Stimulated activated CD4-positive, alpha-beta T cell treated with anti-CD3 and anti-CD28 coated beads, Interleukin-2, amount 100 ng/mL, for 48 hours (primary cell): ENCODE measurements at regions not wholly inside any gene's neighbourhood (a gene's known extent, or its start where the extent isn't known, plus 50 kb on each side); places are given as distances from the start of the nearest gene placed in this dataset.

Source experiments
- DNase-seq, 2 donors: peaks; one replicate each; pipeline ENCODE4 v3.0.0-alpha.2; 2020

DNA sequence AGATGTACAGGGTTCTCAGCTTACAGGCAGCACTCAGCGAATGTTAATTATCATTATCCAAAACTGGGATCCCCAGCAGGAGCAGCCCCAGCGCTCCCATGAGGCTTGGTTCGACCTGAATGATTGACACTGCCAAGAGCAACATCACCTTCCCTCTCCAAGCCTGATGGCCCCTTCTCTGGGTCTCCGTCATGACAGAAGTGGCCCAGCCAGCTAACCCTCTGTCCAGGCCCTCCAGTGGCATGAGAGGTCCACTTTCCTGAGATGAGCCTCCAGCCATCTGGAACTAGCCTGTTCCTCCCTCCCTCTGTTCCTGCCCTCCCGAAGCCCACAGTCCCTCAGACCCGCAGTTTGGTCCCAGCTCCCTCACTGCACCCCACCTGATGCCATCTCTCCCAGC lies 97.0 kb upstream of the RAB6C start:
- no peak for DNase-seq

DNA sequence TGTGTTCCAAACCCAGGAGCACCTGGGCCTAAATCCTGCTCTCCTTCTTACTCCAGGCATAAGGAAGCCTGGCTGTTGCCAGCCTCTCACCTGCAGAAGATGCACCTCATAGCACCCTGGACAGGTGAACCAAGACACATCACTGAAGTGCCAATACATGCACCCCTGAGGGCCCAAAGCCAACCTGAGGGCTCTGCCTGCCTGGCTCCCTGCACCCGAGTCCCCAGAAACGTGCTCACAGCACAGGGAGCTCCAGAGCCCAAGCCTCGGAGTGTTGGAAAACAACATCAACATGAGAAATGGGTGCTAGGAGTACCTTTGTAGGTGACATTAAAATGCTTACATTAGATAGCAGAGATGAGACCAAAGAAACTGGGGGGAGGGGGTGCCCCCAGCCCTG lies 96.3 kb upstream of the RAB6C start:
- no peak for DNase-seq

DNA sequence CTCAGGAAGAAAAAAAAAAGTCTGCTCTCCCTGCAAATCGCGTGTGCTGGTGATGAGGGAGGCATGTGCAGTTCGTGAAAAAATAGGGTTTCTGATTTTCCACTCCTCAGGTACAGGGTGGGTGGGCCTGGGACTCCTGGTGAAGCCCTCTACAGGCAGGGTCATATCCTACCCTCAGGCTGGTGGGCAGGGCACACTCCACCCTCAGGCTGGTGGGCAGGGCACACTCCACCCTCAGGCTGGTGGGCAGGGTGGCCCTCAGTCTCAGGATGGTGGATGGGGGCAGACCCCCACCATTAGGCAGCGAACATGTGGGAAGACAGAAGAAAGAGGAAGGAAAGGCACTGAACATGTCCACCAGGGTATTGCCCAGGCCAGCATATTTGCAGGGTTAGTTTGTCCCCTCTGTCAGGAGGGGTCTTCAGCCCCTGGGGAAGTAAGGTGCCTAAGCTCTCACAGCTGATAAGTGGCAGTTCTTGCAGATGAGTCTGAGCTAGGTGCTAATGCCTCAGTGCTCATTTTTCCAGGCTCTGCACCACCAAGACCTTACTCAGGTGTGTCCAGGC lies 95.2 kb upstream of the RAB6C start:
- DNase-seq = no peak

DNA sequence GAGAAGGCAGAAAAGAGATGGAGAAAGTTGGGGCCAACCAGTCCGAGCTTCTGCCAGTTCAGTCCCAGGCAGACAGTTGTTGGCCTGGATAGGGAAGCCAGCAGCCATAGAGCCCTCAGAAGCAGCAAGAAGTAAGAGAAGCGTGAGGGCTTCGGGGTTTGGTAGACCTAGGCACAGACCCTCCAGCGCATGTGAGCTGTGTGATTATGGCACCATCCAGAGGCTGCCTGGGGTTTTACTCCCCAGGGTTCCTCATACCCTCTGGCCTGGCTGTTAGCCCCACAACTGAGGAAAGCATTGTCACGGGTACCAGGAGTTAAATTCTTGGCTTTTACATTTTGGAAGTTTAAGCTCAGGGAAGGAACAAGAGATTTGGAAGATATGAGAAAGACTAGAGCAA lies 93.7 kb upstream of the RAB6C start:
- no peak for DNase-seq

DNA sequence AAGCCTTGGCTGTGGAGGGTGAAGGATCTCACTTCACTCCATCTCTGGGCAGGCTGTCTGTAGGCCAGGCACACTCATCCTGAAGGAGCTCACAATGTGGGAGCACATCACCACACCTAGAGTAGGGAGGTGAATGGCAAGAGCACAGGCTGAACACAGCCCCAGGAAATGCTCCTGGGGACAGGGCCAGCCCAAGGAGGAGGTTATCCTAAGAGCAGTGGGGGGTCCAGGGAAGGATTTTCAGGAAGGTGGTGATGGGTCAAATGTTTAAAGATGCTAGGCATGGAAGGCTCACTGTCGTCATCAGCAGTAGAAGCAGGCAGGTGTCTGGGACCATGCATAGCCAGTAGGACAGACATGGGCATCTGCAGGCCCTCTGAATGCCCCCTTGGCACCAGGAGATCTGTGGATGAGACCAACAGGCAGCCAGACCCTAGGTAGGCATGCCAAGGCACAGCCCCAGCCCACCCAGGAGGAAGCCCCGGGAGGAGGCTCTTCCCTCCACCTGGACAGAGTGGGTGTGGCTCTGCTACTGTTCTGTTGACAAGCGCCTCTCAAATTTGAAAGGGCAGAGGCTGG lies 91.7 kb upstream of the RAB6C start:
- DNase-seq = no peak

DNA sequence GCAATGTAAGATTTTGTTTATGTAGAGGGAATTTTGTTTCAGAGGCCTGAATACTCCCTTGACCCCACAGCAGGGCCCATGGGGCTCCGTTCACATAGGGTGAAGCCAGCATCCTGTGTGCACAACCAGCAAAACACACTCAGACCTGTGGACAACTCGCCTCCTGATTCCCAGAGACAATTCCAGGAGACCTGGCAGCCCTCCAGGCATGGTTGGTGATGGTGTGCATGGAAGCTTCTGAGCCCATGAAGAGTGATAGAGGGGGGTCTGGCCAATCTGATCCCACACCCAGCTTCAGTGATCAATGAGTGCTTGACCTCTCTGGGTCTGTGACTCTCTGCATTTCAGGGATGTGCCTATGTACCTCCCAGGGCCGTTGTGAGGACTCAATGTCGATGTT lies 91.0 kb upstream of the RAB6C start:
- no peak for DNase-seq

DNA sequence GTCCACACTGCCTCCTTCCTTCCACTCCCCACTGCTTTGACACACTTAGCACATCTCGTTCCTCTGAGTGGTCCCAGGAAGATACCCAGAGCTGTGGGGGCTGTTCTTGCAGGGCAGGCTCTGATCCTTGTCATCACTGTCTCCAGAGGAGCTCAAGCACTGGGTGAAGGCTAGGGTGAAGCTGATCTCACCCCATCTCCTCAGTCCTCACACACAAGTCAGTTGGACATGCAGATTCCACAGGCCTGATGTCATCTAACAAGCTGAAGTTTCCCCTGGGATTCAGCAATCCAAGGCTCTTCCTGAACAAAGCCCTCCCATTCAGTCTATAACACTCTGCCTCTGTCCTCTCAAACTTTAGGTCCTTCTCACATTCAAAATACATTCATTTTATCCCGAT lies 90.6 kb upstream of the RAB6C start:
- no peak for DNase-seq

DNA sequence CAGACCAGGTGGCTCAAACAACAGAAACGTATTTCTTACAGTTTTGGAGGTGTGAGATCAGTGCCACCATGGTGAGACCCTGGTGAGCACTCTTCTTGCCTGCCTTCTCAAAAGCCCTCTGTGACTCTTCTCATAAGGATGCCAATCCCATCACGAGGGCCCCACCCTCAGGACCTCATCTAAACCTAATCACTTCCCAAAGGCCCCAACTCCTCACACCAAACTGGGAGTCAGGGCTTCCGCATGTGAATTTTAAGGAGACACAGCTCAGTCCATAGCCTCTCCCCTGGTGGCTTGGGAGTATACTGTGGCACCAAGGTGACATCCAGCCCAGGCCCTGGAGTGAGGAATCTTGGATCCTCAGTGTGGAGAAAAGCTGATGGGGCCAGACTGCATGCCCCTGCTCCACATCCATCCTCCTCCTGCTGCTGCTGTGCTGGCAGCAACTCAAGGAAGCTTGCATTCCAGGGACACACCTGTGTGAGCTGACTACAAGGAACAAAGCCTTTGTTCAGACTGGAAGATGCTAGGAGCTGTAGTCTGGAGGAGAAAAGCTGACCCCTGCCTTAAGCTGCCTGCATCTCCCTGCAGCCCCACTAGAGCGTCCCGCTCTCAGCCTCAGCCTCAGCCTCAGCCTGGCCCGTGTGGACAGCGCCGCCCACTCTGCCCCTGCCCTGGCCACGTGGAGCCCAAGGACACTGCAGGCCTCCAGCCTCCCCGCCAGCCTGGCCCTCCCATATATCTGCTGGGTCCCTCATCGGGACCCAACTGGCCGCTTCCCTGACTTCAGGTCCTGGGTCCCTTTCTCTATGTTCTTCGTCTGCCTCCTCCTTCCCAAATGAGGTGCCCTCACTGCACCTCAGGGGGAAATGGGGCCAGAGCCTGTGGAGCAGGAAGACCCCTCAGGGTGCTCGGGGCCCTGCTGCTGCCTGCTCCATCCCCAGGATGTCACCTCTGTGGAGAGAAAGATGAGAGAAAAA lies 87.8 kb upstream of the RAB6C start:
- DNase-seq = no peak

DNA sequence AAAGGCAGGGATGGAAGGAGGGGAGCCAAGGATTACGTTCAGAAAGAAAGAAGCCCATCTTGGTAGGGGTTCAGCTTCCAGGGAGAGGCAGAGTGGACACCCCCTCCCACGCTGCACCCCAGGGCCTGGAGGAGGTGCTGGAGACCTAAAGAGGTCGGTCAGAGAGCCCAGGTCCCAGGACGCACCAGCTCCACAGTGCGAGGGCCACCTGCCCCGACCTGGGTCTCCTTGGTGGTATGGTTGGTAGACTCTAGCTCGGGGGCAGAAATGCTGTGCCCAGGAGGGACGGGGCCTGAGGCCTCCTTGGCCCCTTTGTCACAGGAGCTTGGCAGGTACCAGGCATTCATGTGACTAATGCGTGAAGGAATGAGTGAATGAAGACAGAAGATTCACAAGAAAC lies 87.1 kb upstream of the RAB6C start:
- no peak for DNase-seq

DNA sequence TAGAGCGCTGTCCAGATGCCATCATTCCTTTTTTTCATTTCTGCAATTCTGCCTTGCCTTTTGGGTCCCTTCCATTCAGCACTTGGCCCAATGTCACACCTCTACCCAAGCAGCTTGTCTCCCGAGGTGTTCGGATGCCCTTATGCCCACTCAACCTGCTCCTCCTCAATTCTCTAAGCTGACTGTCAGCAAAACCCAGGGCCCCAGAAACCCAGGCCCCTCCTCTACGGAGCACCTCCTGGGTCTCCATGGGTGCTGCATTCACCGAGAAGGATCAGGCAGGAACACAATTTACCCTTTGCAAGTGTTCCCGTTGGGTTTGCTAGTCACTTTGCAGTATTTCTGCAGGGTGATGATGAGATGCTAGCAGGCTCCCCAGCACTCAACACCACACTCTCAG lies 86.7 kb upstream of the RAB6C start:
- no peak for DNase-seq

DNA sequence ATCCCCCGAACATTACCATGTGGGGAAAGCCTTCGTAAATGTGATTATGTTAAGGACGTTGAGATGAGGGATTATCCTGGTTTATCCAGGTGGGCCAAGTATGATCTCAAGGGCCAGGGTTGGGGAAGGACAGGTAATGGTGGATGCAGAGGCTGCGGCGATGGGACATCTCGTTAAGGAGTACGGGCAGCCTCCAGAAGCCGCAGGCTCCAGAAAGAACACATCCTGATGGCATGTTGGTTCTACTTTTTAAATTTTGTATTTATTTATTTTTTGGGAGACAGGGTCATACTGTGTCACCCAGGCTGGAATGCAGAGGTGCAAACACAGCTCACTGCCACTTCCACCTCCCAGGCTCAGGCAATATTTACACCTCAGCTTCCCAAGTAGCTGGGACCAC lies 86.2 kb upstream of the RAB6C start:
- DNase-seq = no peak

DNA sequence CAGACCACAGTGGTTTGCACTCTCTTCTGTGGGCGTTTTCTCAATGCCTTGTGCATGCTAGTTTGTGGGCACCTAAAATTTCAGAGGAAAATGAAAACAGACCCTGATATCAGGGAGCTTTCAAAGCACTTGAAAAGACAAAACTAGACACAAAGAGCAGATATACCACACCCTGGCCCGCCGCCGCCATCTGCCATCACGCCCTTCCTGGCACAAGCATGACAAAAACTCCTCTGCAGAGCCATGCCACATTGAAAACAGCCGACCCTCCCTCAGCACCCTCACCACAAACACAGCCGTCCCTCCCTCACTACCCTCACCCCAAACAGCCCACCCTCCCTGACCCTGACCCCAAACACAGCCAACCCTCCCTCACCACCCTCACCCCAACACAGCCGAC lies 84.8 kb upstream of the RAB6C start:
- no peak for DNase-seq

DNA sequence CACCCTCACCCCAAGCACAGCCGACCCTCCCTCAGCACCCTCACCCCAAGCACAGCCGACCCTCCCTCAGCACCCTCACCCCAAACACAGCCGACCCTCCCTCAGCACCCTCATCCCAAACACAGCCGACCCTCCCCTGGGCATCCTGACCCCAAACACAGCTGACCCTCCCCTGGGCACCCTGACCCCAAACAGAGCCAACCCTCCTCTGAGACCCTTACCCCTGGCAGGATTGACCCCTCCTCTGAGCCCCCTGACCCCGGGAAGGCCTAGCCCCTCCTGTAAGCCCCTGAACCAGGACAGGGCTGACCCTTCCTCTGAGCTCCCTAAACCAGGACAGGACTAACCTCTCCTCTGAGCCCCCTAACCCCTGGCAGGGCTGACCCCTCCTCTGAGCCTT lies 84.4 kb upstream of the RAB6C start:
- DNase-seq = no peak

DNA sequence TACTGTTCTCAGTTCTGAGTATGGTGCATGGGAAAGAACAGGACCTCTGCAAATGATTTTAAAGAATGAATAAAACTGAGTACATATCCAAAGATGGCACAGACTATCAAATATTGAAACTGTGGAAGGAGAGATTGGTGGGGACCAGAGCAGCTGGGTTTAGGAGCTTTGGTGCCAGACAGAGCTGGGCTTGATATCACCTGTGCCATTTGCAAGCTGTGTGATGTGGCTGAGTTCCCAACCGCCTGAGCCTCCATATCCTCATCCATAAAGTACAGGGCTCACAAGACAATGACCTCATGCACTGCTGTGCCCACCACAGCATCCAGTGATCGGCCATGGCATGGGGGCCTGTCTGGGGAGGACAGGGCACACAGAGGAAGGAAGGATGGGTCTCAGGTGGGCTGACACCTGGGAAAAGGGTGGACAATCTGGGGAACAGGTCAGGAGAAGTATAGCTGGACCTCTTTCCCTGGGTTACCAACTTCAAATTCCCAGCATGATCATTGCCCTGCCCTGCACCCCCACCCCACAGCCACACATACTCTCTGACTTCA lies 83.9 kb upstream of the RAB6C start:
- DNase-seq = no peak

DNA sequence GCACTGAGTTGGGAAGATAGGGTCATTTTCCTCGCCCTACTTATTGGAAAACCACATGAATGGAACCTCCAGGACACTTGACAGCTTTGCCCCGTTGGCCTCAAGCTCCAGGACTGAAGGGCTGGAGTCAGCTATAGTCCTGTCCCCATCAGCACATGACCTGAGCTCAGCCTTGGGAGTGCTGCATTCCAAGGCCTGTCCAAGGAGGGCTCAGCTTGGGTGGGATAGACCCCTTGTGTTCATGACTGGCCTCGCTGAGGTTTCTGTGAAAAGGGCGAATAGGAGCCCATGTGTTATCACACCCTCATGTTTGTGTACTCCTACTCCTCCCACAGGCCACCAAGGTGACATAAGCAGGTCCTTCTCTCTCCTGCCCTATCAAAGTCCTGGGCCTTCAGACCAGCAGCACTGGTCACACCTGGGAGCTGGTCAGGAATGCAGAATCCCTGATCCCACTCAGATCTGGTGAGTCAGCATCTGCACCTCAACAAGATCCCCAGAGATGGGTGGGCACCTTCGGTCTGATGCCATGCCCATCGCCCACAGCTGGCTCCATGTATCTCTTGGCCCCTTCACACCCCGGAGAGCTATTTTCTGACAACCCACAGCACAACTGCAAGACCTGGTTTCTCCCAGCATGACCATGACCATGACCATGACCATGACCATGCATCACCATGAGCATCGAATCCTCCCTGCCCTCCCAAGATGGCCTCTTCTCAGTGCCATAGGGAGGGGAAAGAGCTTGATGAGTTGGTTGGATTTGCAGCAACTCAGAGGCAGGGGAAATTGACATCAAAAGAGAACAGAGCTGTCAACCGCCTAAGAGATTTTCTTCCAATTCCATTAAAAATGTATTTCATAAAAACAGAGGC lies 83.0 kb upstream of the RAB6C start:
- DNase-seq = no peak

DNA sequence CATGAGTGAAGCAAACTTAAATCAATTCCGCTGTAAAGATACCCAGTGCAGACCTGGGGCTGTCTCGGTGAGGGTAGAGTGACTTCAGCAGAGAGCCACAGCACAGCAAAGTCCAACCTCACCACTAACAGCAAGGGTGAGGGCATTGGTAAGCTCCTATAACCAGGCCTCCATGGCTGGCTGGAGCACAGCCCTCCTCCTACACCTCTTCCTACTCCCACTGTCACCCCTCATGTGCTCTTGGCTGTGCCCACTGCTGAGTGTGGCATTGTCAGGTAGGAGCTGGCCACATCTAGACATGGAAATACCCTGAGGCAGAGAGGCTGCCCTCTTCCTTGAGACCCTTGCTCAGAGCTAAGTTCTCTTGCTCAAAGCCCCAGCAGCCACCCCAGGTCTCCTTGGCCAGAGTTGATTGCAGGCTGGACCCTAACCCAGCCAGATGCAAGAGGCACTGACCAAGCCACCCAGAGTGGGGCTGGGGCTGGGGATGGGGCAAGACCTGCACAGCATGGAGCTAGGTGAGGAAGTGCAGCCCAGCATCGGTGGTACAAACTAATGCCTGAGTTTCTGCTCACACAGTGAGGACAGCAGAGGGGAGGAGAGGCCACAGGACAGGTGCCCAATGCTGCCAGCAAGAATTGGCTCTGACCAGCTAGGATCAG lies 77.6 kb upstream of the RAB6C start:
- DNase-seq = no peak

DNA sequence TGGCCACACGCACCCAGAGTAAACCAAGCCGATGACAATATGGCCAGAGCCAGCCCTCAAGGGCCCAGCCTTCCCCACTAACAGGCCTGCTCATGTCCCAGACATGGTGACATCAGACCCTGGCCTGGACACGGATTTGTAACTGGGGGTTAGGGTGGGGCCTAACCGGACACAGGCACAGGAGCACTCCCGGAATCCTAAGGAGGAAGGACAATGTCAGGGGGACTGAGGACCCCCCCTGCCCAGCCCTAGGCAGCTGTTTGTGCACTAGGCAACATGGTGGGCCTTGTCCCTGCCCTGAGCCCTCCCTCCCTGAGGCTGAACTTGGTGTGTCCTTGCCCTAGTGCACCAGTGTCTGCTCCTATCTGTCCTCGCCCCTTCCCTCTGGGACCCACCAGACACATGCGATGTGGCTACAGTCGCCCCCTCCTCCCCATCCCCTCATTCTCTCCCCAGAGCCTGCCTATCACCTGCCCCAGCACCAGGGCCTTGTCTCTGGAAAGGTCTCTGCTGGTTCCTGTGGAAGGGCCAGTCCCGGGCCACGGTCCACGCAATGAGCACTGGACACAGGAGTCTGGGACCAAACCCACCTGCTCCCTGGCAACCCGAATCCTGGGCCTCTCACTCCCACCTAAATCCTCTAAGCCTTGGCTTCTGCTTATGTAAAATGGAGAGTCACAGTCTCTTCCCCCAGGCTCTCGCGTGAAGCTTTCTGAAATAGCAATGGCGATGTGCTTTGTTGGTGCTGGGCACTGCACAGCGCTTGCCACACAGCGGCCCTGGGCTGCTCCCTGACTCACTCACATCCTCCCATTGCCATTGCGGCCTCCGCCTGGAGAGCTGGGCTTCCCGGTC lies 76.5 kb upstream of the RAB6C start:
- no peak for DNase-seq

DNA sequence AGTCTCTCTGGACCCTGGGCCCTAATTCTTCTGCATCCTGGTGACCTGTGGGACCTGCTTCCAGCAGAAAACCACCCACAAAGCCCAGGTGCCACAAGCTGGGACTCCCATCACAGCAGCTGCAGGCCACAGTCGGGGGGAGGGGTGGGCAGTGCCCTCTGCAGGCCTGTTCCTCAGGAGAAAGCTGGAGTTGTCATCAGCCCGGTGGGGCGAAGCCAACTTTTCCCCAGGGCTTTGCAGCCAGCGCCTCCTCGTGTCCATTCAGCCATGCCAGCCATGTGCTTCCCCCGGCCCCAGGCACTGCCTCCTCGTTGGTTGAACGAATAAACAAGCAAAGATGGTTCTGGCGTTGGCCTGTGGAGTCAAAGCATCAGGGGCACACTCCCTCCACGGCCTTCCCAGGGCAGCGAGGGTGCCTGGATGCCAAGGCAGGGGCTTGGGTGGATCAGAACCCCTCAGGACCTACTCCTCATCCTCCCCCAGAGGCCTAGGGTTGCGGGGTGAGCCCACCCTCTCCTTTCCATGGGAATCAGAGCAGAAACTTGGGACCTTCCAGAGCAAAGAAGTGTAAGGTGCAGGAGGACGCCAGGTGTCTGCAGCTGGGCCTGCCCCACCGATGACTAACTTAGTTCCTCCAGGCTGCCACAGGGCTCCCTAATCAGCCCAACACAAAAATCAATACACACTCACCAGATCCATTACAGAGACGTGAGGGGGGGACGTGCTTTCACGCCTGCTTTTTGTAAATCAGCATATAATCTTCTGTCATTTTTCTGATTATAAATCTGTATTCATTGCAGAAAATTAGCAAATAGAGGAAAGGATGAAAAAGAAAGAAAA lies 75.7 kb upstream of the RAB6C start:
- no peak for DNase-seq

DNA sequence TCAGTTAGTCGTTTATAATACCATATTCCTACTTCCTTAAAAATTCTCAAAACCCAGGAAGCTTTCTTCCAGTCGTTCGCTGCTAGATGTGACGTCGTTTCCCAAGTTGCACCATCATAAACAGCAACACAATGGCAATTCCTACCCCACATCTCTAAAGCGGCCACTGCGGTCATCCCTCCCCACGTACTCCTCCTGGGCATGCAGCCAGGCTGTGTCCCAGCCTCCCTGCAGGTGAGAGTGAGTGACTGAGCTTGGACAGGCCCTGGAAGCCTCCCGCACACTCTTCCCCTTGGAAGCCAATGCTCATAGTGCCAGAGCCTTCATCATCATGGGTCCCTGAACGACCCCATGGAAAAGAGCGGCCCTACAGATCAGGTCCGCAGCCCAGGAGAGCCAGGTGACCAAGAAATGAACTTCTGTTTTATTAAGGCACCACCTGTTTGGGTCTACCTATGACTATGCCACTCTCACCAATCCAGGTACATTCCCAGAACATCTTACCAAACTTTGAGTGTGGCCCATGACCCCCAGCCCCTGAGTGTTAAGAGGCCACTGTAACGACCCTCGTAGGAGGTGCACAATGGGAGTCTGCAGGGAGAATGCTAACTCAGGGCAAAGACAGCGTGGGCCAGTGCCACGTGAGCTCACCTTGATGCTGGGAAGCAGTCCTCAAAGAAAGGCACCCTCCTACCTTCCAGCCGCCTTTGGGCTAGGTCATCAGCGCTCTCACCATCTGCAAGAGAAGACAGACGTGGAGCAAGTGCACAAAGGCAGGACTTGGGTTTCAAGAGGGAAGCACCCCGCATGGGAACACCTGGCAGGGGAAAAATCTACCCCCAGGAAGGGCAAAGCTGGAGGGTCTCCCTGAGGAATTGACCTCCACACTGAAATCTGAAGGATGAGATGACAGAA lies 74.7 kb upstream of the RAB6C start:
- DNase-seq = no peak
